BLaER1 treated with 17β-estradiol and CSF1 and Interleukin-3, amounts not matched to agents 10 nM and 100 nM (cell line): ENCODE measurements at regions not wholly inside any gene's neighbourhood (a gene's known extent, or its start where the extent isn't known, plus 50 kb on each side); places are given as distances from the start of the nearest gene placed in this dataset.

Experiments used
- H3K27ac ChIP-seq, 11 experiments: shearing (Covaris generic); formaldehyde crosslinking; 2 replicates each; pipeline ENCODE4 v1.8.1; 2022
- H3K27me3 ChIP-seq, 11 experiments: shearing (Covaris generic); formaldehyde crosslinking; 2 replicates each; pipeline ENCODE4 v1.8.1; 2022
- H3K36me3 ChIP-seq, 11 experiments: shearing (Covaris generic); formaldehyde crosslinking; 2 replicates each; pipeline ENCODE4 v1.8.1; 2022
- H3K4me1 ChIP-seq, 10 experiments: shearing (Covaris generic); formaldehyde crosslinking; 2 replicates each; pipeline ENCODE4 v1.8.1; 2022
- H3K4me2 ChIP-seq, 11 experiments: shearing (Covaris generic); formaldehyde crosslinking; 2 replicates each; pipeline ENCODE4 v1.8.1; 2022
- H3K4me3 ChIP-seq, 10 experiments: shearing (Covaris generic); formaldehyde crosslinking; 2 replicates each; pipeline ENCODE4 v1.8.1; 2022
- H3K9ac ChIP-seq, 11 experiments: shearing (Covaris generic); formaldehyde crosslinking; 2 replicates each; pipeline ENCODE4 v1.8.1; 2022
- H3K9me3 ChIP-seq, 11 experiments: shearing (Covaris generic); formaldehyde crosslinking; replicated peaks in 1 of 11; 2 replicates each; pipeline ENCODE4 v1.8.1; 2022
- H4K20me1 ChIP-seq, 11 experiments: shearing (Covaris generic); formaldehyde crosslinking; 2 replicates each; pipeline ENCODE4 v1.8.1; 2022
- Cebpa-rat ChIP-seq, 11 experiments: shearing (Covaris generic); IDR thresholded peaks; 2 replicates each; pipeline ENCODE4 v1.8.1; 2022

DNA sequence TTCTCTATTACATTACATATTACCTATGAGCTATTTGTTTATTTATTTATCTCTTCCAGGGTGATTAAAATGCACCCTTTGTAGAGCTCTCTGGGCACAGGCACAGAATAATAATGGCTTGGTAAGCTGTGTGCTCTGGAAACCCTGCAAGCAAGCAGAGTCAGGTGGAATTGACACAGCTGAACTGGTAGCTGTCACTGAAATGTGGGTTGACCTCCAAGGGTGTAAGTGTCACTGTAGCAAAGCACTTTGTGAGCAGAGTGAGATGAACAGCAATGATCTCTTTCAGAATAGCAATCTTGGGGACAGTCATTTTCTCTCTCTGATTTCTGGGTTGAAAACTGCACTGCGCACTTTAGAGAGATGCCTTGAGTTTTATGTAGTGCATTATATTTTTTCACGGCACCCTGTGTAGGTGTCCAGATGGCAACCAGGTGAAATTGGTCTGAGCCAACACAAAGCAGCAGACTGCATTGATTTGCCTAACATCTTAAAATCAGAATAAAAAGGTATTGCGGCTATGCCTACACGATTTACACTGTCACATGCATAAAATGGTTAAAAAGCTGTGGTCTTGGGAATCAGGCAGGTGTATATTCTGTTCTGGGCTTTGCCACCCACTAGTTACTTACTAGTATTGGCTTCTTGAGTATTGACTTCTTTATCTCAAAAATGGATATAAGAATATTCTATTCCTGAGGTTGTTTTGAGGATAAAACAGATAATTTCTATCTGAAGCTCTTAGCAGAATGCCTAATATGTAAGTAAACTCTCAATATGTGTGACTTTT is 450.3 kb downstream of the RAPGEF2 start:
- no peaks in the 10 kb centered on the region for H3K27me3 ChIP-seq
- H3K4me3 ChIP-seq, result no peak overlapping the region
- H3K4me1 ChIP-seq, result peaks cover 0 to 7% (median 2%) of the 10 kb centered on the region in 10 experiments; a peak in 7 of 20 replicates
- H4K20me1 ChIP-seq, result no peaks in the 10 kb centered on the region
- no peaks in the 10 kb centered on the region for H3K36me3 ChIP-seq
- no peak overlapping the region for H3K9ac ChIP-seq
- H3K27ac ChIP-seq, result no peak overlapping the region
- no peaks in the 10 kb centered on the region for H3K9me3 ChIP-seq
- no peak overlapping the region for H3K4me2 ChIP-seq
- TF ChIP-seq Cebpa-rat (IDR thresholded peaks at IDR 0.05), result no peak

DNA sequence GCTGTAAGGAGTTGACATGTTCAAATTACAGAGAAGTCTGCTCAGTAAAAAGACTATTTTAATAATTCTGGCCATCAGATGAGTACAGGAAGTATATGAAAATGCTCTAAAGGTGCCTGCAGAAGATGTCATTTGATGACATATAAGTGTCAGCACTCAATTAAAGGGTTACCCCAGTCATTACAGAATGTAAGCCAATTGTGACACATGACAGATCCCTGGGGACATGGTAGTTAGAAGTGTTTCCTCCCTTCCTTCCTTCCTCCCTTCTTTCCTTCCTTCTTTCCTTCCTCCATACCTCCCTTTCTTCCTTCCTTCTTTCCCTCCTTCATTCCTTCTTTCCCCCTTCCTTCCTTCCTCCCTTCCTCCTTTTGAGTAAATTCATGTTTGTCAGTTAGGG is 453.0 kb downstream of the RAPGEF2 start:
- Histone ChIP-seq H3K4me2 (peak overlapping the region in 4 of 11 experiments; percentile 18 to 38 (median 26); a peak in 2 of 22 replicates), H3K4me3 (no peak overlapping the region), H3K9ac (no peak overlapping the region), H4K20me1 (no peaks in the 10 kb centered on the region), H3K4me1 (peaks cover 0 to 7% (median 2%) of the 10 kb centered on the region in 10 experiments; a peak in 7 of 20 replicates), H3K27me3 (no peaks in the 10 kb centered on the region), H3K9me3 (peaks cover 0 to 7% (median 0%) of the 10 kb centered on the region in 11 experiments; a peak in 4 of 22 replicates), H3K27ac (no peak overlapping the region), H3K36me3 (no peaks in the 10 kb centered on the region)
- TF ChIP-seq Cebpa-rat (IDR thresholded peaks at IDR 0.05), result no peak

GRCh38 chr4:159562366-159562765 is 459.5 kb downstream of the RAPGEF2 start:
- Histone ChIP-seq H3K9me3 (peaks cover 6 to 17% (median 11%) of the 10 kb centered on the region in 11 experiments; a peak in 18 of 22 replicates), H4K20me1 (no peaks in the 10 kb centered on the region), H3K27ac (no peak overlapping the region), H3K27me3 (no peaks in the 10 kb centered on the region), H3K4me3 (no peak overlapping the region), H3K4me2 (no peak overlapping the region), H3K36me3 (no peaks in the 10 kb centered on the region), H3K4me1 (no peaks in the 10 kb centered on the region), H3K9ac (no peak overlapping the region)
- no peak for TF ChIP-seq Cebpa-rat (IDR thresholded peaks at IDR 0.05)

DNA sequence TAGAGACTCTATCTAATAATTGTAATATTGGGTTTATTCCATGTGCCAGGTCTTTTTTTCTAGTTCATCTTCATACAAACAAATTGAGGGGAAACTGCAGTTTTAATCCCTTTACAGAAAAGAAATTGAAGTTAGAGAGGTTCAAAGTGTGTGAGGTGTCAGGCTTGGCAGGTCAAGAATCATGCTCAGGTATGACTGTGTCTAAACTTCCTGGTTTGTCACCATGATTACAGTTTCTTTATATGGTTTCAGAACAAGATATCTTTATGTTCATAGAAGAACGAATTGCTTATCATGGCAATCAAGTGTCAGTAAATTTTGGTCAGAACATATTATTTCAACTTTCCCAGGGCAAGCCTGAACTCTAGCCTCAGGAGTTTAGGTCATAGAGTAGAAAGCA is 460.4 kb downstream of the RAPGEF2 start:
- H3K27me3 ChIP-seq, result no peaks in the 10 kb centered on the region
- no peaks in the 10 kb centered on the region for H3K4me1 ChIP-seq
- H3K4me3 ChIP-seq, result no peak overlapping the region
- no peaks in the 10 kb centered on the region for H4K20me1 ChIP-seq
- no peak for TF ChIP-seq Cebpa-rat (IDR thresholded peaks at IDR 0.05)
- H3K9me3 ChIP-seq, result peaks cover 6 to 20% (median 14%) of the 10 kb centered on the region in 11 experiments; a peak in 19 of 22 replicates
- H3K36me3 ChIP-seq, result no peaks in the 10 kb centered on the region
- no peak overlapping the region for H3K4me2 ChIP-seq
- H3K27ac ChIP-seq, result no peak overlapping the region
- H3K9ac ChIP-seq, result no peak overlapping the region

- no peak overlapping the region for H3K9ac ChIP-seq
- TF ChIP-seq Cebpa-rat (IDR thresholded peaks at IDR 0.05), result no peak
- H4K20me1 ChIP-seq, result no peaks in the 10 kb centered on the region
- peaks cover 9 to 22% (median 19%) of the 10 kb centered on the region in 11 experiments; a peak in 19 of 22 replicates for H3K9me3 ChIP-seq
- no peak overlapping the region for H3K4me2 ChIP-seq
- no peaks in the 10 kb centered on the region for H3K4me1 ChIP-seq
- no peaks in the 10 kb centered on the region for H3K36me3 ChIP-seq
- no peaks in the 10 kb centered on the region for H3K27me3 ChIP-seq
- no peak overlapping the region for H3K4me3 ChIP-seq
- no peak overlapping the region for H3K27ac ChIP-seq
These were observed 461.7 kb downstream of the RAPGEF2 start for GRCh38 chr4:159564615-159565014.

- H4K20me1 ChIP-seq, result no peaks in the 10 kb centered on the region
- H3K4me2 ChIP-seq, result no peak overlapping the region
- H3K9ac ChIP-seq, result no peak overlapping the region
- no peaks in the 10 kb centered on the region for H3K36me3 ChIP-seq
- H3K9me3 ChIP-seq, result peaks cover 9 to 32% (median 22%) of the 10 kb centered on the region in 11 experiments; a peak in 19 of 22 replicates
- H3K27me3 ChIP-seq, result no peaks in the 10 kb centered on the region
- no peak overlapping the region for H3K4me3 ChIP-seq
- TF ChIP-seq Cebpa-rat (IDR thresholded peaks at IDR 0.05), result no peak
- no peaks in the 10 kb centered on the region for H3K4me1 ChIP-seq
- no peak overlapping the region for H3K27ac ChIP-seq
These were observed 463.9 kb downstream of the RAPGEF2 start for GRCh38 chr4:159566786-159567185.

DNA sequence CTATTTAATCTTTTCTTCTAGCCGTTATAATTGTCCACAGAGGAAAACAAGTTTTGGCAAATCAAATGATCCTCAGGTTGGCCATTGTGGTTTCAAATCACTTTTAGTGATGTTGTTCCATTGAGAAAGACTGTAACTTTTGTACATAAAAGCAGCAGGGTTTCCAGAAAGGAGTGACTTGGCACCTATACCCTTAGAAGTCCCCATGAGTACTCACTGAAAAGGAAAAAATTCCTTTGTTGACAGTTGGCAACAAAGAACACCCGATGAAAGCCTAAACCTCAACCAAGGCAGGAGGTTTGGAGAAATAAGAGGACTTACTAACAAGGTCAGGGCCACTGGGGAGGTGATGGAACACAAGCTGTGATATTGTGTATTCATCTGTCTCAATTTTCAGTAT is 474.4 kb downstream of the RAPGEF2 start:
- Histone ChIP-seq H3K27ac (no peak overlapping the region), H3K9ac (no peak overlapping the region), H3K4me3 (no peak overlapping the region), H4K20me1 (no peaks in the 10 kb centered on the region), H3K9me3 (peaks cover 0 to 19% (median 5%) of the 10 kb centered on the region in 11 experiments; a peak in 8 of 22 replicates), H3K4me1 (peaks cover 0 to 11% (median 3%) of the 10 kb centered on the region in 10 experiments; a peak in 7 of 20 replicates), H3K36me3 (no peaks in the 10 kb centered on the region), H3K4me2 (peak overlapping the region in 3 of 11 experiments; percentile 1 to 17 (median 13); a peak in 4 of 22 replicates), H3K27me3 (no peaks in the 10 kb centered on the region)
- TF ChIP-seq Cebpa-rat (IDR thresholded peaks at IDR 0.05), result no peak

GRCh38 chr4:159582685-159583084 is 479.8 kb downstream of the RAPGEF2 start:
- H3K4me2 ChIP-seq, result no peak overlapping the region
- H4K20me1 ChIP-seq, result no peaks in the 10 kb centered on the region
- no peaks in the 10 kb centered on the region for H3K4me1 ChIP-seq
- H3K9ac ChIP-seq, result no peak overlapping the region
- peaks cover 0 to 7% (median 0%) of the 10 kb centered on the region in 11 experiments; a peak in 2 of 22 replicates for H3K36me3 ChIP-seq
- peaks cover 23 to 28% (median 24%) of the 10 kb centered on the region in 11 experiments for H3K9me3 ChIP-seq
- no peak overlapping the region for H3K27ac ChIP-seq
- H3K27me3 ChIP-seq, result no peaks in the 10 kb centered on the region
- TF ChIP-seq Cebpa-rat (IDR thresholded peaks at IDR 0.05), result no peak
- no peak overlapping the region for H3K4me3 ChIP-seq

DNA sequence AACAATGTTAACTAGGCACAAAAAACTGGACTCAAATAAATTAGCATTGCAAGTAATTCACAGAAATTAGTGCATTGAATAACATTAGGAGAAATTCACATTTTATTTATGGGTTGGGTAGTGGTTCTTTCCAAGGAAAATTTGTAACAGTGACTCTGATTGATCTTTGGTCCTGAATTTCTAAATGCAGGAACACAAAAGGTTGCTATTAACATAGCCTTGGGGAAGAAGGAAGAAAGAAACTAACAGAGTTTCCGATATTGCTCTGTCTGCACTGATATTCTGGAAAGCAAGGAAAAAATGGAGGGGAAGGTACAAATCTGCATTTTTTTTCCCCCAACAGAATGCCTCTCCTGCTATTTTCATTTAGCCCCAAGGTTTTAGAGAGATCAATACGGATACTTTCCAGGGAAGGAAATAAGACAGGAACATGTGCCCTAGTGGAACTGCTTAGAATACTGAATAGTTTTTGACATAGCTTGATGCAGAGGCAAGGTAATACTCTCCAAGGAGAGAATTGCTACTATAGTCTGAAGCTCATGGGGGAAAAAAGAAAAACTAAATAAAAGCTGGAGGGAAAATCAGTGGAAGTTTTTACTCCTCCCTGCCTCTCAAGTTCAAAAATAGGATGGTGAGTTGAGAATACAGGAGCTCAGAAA is 490.1 kb downstream of the RAPGEF2 start:
- Histone ChIP-seq H3K27ac (no peak overlapping the region), H4K20me1 (no peaks in the 10 kb centered on the region), H3K27me3 (no peaks in the 10 kb centered on the region), H3K4me2 (no peak overlapping the region), H3K9me3 (peaks cover 0 to 3% (median 0%) of the 10 kb centered on the region in 11 experiments; a peak in 3 of 22 replicates), H3K4me3 (no peak overlapping the region), H3K36me3 (no peaks in the 10 kb centered on the region), H3K4me1 (no peaks in the 10 kb centered on the region), H3K9ac (no peak overlapping the region)
- no peak for TF ChIP-seq Cebpa-rat (IDR thresholded peaks at IDR 0.05)
